SK-N-SH treated with all-trans-retinoic acid at 6 μM for 48 hours (cell line): ENCODE measurements at regions not wholly inside any gene's neighbourhood (a gene's known extent, or its start where the extent isn't known, plus 50 kb on each side); places are given as distances from the start of the nearest gene placed in this dataset.

ENCODE experiments used
- ATAC-seq: fragments of 200-7000 bp; cut with Tn5 transposase; 3 replicates; pipeline ENCODE4 v1.9.1; 2020; ENCODE audit warnings: mild to moderate bottlenecking, moderate library complexity
- ARNTL ChIP-seq: fragments of 450-650 bp; formaldehyde crosslinking; IDR thresholded peaks from 2 replicates; pipeline ENCODE4 v1.5.0; 2020; ENCODE audit warnings: low read depth, mild to moderate bottlenecking, moderate library complexity, borderline replicate concordance
- BACH2 ChIP-seq: fragments of 250-450 bp; sonication (Bioruptor Pico); IDR thresholded peaks from 2 replicates; pipeline ENCODE4 v1.9.0; 2021; ENCODE audit warnings: mild to moderate bottlenecking, borderline replicate concordance
- CREB5 ChIP-seq: fragments of 250-450 bp; sonication (Bioruptor Pico); IDR thresholded peaks from 2 replicates; pipeline ENCODE4 v1.5.1; 2020; ENCODE audit warnings: low read depth, mild to moderate bottlenecking, moderate library complexity
- CSDC2 ChIP-seq: fragments of 250-450 bp; sonication (Bioruptor Pico); IDR thresholded peaks from 2 replicates; pipeline ENCODE4 v1.5.0; 2020; ENCODE audit warnings: mild to moderate bottlenecking, moderate library complexity
- ESRRG ChIP-seq: fragments of 250-450 bp; sonication (Bioruptor Pico); IDR thresholded peaks from 2 replicates; pipeline ENCODE4 v1.6.1; 2021; ENCODE audit warnings: mild to moderate bottlenecking
- GLIS3 ChIP-seq: fragments of 250-450 bp; sonication (Bioruptor Pico); IDR thresholded peaks from 2 replicates; pipeline ENCODE4 v1.5.0; 2020; ENCODE audit warnings: mild to moderate bottlenecking, moderate library complexity
- ISL1 ChIP-seq: fragments of 250-450 bp; sonication (Bioruptor Pico); IDR thresholded peaks from 2 replicates; pipeline ENCODE4 v2.1.2; 2022; ENCODE audit warnings: mild to moderate bottlenecking, moderate library complexity
- OSR1 ChIP-seq: fragments of 250-450 bp; sonication (Bioruptor Pico); IDR thresholded peaks from 2 replicates; pipeline ENCODE4 v1.8.0; 2022; ENCODE audit warnings: moderate library complexity, mild to moderate bottlenecking, inconsistent platforms
- PPARA ChIP-seq: fragments of 250-450 bp; sonication (Bioruptor Pico); IDR thresholded peaks from 2 replicates; pipeline ENCODE4 v1.5.0; 2020; ENCODE audit warnings: mild to moderate bottlenecking, borderline replicate concordance
- RARB ChIP-seq: fragments of 250-450 bp; sonication (Bioruptor Pico); IDR thresholded peaks from 2 replicates; pipeline ENCODE4 v1.8.0; 2021; ENCODE audit warnings: mild to moderate bottlenecking, moderate library complexity
- SNAI2 ChIP-seq: fragments of 250-450 bp; sonication (Bioruptor Pico); IDR thresholded peaks from 2 replicates; pipeline ENCODE4 v1.5.0; 2020; ENCODE audit warnings: mild to moderate bottlenecking, moderate library complexity
- TCF4 ChIP-seq: fragments of 250-450 bp; sonication (Bioruptor Pico); IDR thresholded peaks from 2 replicates; pipeline ENCODE4 v1.8.0; 2021; ENCODE audit warnings: mild to moderate bottlenecking, moderate library complexity, borderline replicate concordance
- TOX ChIP-seq: fragments of 250-450 bp; sonication (Bioruptor Pico); IDR thresholded peaks from 2 replicates; pipeline ENCODE4 v1.8.0; 2021; ENCODE audit warnings: mild to moderate bottlenecking, moderate library complexity, borderline replicate concordance
- ZC3H10 ChIP-seq: fragments of 250-450 bp; sonication (Bioruptor Pico); IDR thresholded peaks from 2 replicates; pipeline ENCODE4 v1.5.1; 2021; ENCODE audit warnings: mild to moderate bottlenecking, moderate library complexity
- ZFP3 ChIP-seq: fragments of 250-450 bp; sonication (Bioruptor Pico); IDR thresholded peaks from 2 replicates; pipeline ENCODE4 v1.5.0; 2020; ENCODE audit warnings: mild to moderate bottlenecking, moderate library complexity
- ZFP30 ChIP-seq: fragments of 450-650 bp; formaldehyde crosslinking; IDR thresholded peaks from 2 replicates; pipeline ENCODE4 v1.5.0; 2022; ENCODE audit warnings: mild to moderate bottlenecking, moderate library complexity
- ZNF565 ChIP-seq: fragments of 450-650 bp; formaldehyde crosslinking; conservative IDR thresholded peaks from 2 replicates; pipeline ENCODE4 v1.5.0; 2020; ENCODE audit warnings: low read depth, mild to moderate bottlenecking, moderate library complexity
- ZNF70 ChIP-seq: fragments of 450-650 bp; formaldehyde crosslinking; IDR thresholded peaks from 2 replicates; pipeline ENCODE4 v1.5.0; 2020; ENCODE audit warnings: mild to moderate bottlenecking, moderate library complexity
- ZNF8 ChIP-seq: fragments of 450-650 bp; formaldehyde crosslinking; IDR thresholded peaks from 2 replicates; pipeline ENCODE4 v1.5.0; 2020; ENCODE audit warnings: mild to moderate bottlenecking, moderate library complexity
- TF ChIP-seq, protein P1 (sequence below): fragments of 250-450 bp; sonication (Bioruptor Pico); IDR thresholded peaks from 2 replicates; pipeline ENCODE4 v1.8.0; 2021; ENCODE audit warnings: low read depth, mild to moderate bottlenecking, moderate library complexity, borderline replicate concordance
- TF ChIP-seq, protein P2 (sequence below): fragments of 250-450 bp; sonication (Bioruptor Pico); IDR thresholded peaks from 2 replicates; pipeline ENCODE4 v1.5.0; 2020; ENCODE audit warnings: mild to moderate bottlenecking, moderate library complexity
- TF ChIP-seq, protein P3 (sequence below): fragments of 250-450 bp; sonication (Bioruptor Pico); IDR thresholded peaks from 2 replicates; pipeline ENCODE4 v1.8.0; 2020; ENCODE audit warnings: mild to moderate bottlenecking, moderate library complexity, borderline replicate concordance

DNA sequence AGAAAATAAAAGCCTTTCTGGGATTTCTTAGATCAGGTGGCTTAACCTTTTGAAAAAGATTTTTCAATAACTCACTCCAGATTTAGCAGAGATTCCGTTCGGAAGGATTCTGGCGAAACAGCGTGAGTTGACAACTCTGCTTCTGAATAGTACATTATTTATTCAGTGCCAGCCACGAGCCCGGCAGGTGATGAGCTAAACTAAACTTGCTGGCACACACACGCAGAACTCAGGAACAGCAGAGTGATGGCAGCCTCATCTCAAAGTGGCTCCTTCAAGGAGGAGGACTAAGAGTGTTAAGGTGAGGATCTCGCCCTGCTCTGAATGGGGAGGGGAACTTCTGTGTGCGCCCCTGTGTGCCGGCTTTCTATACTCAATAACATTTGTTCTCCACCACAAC, 114.3 kb downstream of the FAM43A start:
- ATAC-seq = no peak
- no peak for TF ChIP-seq ZNF8
- TF ChIP-seq ZFP30 (CRISPR knock-in tag) = no peak
- no peak for TF ChIP-seq ZC3H10 (CRISPR knock-in tag)
- TF ChIP-seq, protein P1, sequence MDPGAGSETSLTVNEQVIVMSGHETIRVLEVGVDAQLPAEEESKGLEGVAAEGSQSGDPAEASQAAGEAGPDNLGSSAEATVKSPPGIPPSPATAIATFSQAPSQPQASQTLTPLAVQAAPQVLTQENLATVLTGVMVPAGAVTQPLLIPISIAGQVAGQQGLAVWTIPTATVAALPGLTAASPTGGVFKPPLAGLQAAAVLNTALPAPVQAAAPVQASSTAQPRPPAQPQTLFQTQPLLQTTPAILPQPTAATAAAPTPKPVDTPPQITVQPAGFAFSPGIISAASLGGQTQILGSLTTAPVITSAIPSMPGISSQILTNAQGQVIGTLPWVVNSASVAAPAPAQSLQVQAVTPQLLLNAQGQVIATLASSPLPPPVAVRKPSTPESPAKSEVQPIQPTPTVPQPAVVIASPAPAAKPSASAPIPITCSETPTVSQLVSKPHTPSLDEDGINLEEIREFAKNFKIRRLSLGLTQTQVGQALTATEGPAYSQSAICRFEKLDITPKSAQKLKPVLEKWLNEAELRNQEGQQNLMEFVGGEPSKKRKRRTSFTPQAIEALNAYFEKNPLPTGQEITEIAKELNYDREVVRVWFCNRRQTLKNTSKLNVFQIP = no peak
- TF ChIP-seq ARNTL (CRISPR knock-in tag) = no peak
- TF ChIP-seq RARB (CRISPR knock-in tag) = no peak
- TF ChIP-seq SNAI2 = no peak
- TF ChIP-seq CREB5 (CRISPR knock-in tag) = no peak
- TF ChIP-seq TOX (CRISPR knock-in tag) = no peak
- no peak for TF ChIP-seq PPARA (CRISPR knock-in tag)
- no peak for TF ChIP-seq ESRRG (CRISPR knock-in tag)
- TF ChIP-seq GLIS3 (CRISPR knock-in tag) = no peak
- TF ChIP-seq, protein P2, sequence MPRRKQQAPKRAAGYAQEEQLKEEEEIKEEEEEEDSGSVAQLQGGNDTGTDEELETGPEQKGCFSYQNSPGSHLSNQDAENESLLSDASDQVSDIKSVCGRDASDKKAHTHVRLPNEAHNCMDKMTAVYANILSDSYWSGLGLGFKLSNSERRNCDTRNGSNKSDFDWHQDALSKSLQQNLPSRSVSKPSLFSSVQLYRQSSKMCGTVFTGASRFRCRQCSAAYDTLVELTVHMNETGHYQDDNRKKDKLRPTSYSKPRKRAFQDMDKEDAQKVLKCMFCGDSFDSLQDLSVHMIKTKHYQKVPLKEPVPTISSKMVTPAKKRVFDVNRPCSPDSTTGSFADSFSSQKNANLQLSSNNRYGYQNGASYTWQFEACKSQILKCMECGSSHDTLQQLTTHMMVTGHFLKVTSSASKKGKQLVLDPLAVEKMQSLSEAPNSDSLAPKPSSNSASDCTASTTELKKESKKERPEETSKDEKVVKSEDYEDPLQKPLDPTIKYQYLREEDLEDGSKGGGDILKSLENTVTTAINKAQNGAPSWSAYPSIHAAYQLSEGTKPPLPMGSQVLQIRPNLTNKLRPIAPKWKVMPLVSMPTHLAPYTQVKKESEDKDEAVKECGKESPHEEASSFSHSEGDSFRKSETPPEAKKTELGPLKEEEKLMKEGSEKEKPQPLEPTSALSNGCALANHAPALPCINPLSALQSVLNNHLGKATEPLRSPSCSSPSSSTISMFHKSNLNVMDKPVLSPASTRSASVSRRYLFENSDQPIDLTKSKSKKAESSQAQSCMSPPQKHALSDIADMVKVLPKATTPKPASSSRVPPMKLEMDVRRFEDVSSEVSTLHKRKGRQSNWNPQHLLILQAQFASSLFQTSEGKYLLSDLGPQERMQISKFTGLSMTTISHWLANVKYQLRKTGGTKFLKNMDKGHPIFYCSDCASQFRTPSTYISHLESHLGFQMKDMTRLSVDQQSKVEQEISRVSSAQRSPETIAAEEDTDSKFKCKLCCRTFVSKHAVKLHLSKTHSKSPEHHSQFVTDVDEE (CRISPR knock-in tag) = no peak
- no peak for TF ChIP-seq OSR1 (CRISPR knock-in tag)
- TF ChIP-seq TCF4 = no peak
- TF ChIP-seq ZNF70 (CRISPR knock-in tag) = no peak
- TF ChIP-seq ZNF565 (CRISPR knock-in tag) = no peak
- no peak for TF ChIP-seq ZFP3 (CRISPR knock-in tag)
- TF ChIP-seq, protein P3, sequence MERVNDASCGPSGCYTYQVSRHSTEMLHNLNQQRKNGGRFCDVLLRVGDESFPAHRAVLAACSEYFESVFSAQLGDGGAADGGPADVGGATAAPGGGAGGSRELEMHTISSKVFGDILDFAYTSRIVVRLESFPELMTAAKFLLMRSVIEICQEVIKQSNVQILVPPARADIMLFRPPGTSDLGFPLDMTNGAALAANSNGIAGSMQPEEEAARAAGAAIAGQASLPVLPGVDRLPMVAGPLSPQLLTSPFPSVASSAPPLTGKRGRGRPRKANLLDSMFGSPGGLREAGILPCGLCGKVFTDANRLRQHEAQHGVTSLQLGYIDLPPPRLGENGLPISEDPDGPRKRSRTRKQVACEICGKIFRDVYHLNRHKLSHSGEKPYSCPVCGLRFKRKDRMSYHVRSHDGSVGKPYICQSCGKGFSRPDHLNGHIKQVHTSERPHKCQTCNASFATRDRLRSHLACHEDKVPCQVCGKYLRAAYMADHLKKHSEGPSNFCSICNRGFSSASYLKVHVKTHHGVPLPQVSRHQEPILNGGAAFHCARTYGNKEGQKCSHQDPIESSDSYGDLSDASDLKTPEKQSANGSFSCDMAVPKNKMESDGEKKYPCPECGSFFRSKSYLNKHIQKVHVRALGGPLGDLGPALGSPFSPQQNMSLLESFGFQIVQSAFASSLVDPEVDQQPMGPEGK (CRISPR knock-in tag) = no peak
- no peak for TF ChIP-seq BACH2

DNA sequence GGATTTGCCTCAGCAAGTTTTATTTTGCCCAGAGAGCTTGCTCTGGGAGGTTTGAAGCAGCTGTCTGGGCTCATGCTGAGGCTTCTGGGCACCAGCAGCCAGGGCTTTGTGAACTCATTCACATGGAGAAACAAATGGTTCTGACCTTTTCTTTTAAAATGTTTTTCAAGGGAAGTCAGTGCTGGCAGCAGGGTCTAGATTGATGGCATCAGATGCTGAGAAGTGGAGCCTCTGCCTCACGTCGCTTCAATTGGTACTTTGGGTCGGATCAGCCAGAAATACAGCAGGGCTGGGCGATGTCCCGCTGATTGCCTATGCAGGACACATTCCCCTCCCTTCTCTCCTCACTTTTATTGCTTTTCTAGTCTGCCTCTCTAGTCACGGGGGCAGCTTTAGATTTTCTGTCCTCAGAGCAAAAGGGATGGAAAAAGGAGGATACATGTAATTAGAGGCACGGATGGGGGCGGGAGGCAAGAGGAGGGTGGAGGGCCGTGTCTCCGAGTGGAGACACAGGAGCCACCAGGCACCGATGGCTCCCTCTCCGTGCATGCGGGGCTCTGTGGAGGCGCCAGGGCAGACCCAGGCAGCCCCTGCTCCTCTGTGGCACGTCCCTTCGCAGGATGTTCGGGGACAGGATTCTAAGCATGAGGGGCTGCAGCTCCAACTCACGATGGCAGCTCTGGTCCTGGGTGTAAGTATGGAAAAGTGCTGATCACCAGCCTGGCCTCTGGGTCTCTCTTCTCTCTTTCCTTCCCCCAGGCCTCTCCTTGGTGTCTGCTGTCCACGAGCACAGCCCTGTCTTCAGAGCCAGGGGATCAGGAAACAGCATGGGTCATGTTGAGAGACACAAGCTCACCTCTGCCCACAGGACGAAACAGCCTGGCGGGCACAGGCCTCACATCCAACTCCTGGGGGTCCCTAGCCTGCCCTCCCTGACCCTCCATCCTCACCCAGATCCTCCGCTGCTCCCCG, 116.1 kb downstream of the FAM43A start:
- TF ChIP-seq ESRRG (CRISPR knock-in tag) (no peak), BACH2 (no peak), TCF4 (no peak), GLIS3 (CRISPR knock-in tag) (no peak), ZFP3 (CRISPR knock-in tag) (no peak), RARB (CRISPR knock-in tag) (no peak), ZFP30 (CRISPR knock-in tag) (no peak), ZNF565 (CRISPR knock-in tag) (no peak), CSDC2 (CRISPR knock-in tag) (no peak), ZC3H10 (CRISPR knock-in tag) (no peak), ISL1 (CRISPR knock-in tag) (no peak), PPARA (CRISPR knock-in tag) (no peak), OSR1 (CRISPR knock-in tag) (no peak)
- TF ChIP-seq, protein P3 (CRISPR knock-in tag) = no peak
- no peak for ATAC-seq
